Tibial nerve (tissue), 3 donors: ENCODE measurements at regions not wholly inside any gene's neighbourhood (a gene's known extent, or its start where the extent isn't known, plus 50 kb on each side); places are given as distances from the start of the nearest gene placed in this dataset.

ENCODE experiments used
- CTCF ChIP-seq, 5 experiments: fragments of 200-600 bp in 3 of 5; fragments of 450-650 bp in 2 of 5; sonication (generic) in 3 of 5; IDR thresholded peaks; one replicate each; pipeline ENCODE4 v1.5.1; 2016 to 2019; ENCODE audit warnings: antibody characterized with exemption in 5 of 5, mild to moderate bottlenecking in 3 of 5, moderate library complexity in 2 of 5
- POLR2A ChIP-seq, 2 donors: fragments of 450-650 bp; IDR thresholded peaks; one replicate each; pipeline ENCODE4 v1.6.1; 2017; ENCODE audit warnings: antibody characterized with exemption in 2 of 2, mild to moderate bottlenecking in 2 of 2, moderate library complexity in 2 of 2

- TF ChIP-seq CTCF (IDR thresholded peaks at IDR 0.05) (no peak), POLR2A (IDR thresholded peaks at IDR 0.05) (no peak)
Measured at GRCh38 chr2:102986826-102987490, 225.1 kb downstream of the TMEM182 start.
